Fibroblast of skin of back (primary cell): ENCODE measurements at regions not wholly inside any gene's neighbourhood (a gene's known extent, or its start where the extent isn't known, plus 50 kb on each side); places are given as distances from the start of the nearest gene placed in this dataset.
A peak's percentile ranks its signal among the peaks of the same experiment; 100 is the strongest.

ENCODE experiments used
- DNase-seq: peaks from one replicate; pipeline ENCODE4 v3.0.0-alpha.2; 2013

GRCh38 chrX:149992918-149993317, 54.6 kb upstream of the EOLA2 start:
- DNase-seq: no peak

GRCh38 chrX:149993989-149994388, 55.7 kb upstream of the EOLA2 start:
- DNase-seq: no peak

- no peak for DNase-seq
These were observed 58.2 kb upstream of the EOLA2 start for GRCh38 chrX:149996515-149996914.

GRCh38 chrX:150005027-150005426, 66.7 kb upstream of the EOLA2 start:
- DNase-seq: no peak

GRCh38 chrX:150007356-150007755, 69.1 kb upstream of the EOLA2 start:
- peak; percentile 18 for DNase-seq

GRCh38 chrX:150012647-150013381, 74.5 kb upstream of the EOLA2 start:
- peak; percentile 65 for DNase-seq

- DNase-seq: no peak
These were observed 76.2 kb upstream of the EOLA2 start for GRCh38 chrX:150014525-150014924.

- DNase-seq: no peak
These were observed 79.6 kb upstream of the EOLA2 start for GRCh38 chrX:150017868-150018267.

- DNase-seq: peak; percentile 30
These were observed 80.7 kb upstream of the EOLA2 start for GRCh38 chrX:150018931-150019361.

GRCh38 chrX:150028692-150029091, 90.4 kb upstream of the EOLA2 start:
- DNase-seq: no peak

- DNase-seq: peak; percentile 86
These were observed 94.5 kb upstream of the EOLA2 start for GRCh38 chrX:150032742-150033141.

- DNase-seq: no peak
These were observed 96.5 kb upstream of the EOLA2 start for GRCh38 chrX:150034788-150035187.

- peak; percentile 73 for DNase-seq
These were observed 97.2 kb upstream of the EOLA2 start for GRCh38 chrX:150035531-150035930.

GRCh38 chrX:150036181-150036580, 97.9 kb upstream of the EOLA2 start:
- DNase-seq: peak; percentile 92

- DNase-seq: no peak
These were observed 98.3 kb upstream of the EOLA2 start for GRCh38 chrX:150036641-150037040.

- peak; percentile 45 for DNase-seq
These were observed 98.8 kb upstream of the EOLA2 start for GRCh38 chrX:150037041-150037440.

GRCh38 chrX:150038315-150038714, 100.0 kb upstream of the EOLA2 start:
- DNase-seq: peak; percentile 50

- DNase-seq: peak; percentile 74
These were observed 100.8 kb upstream of the EOLA2 start for GRCh38 chrX:150038986-150039599.

- DNase-seq: no peak
These were observed 102.9 kb upstream of the EOLA2 start for GRCh38 chrX:150041208-150041607.

GRCh38 chrX:150044556-150044955, 106.3 kb upstream of the EOLA2 start:
- peak; percentile 52 for DNase-seq

GRCh38 chrX:150047818-150048217, 109.5 kb upstream of the EOLA2 start:
- no peak for DNase-seq

- DNase-seq: no peak
These were observed 111.4 kb upstream of the EOLA2 start for GRCh38 chrX:150049647-150050046.

GRCh38 chrX:150050387-150050786, 112.1 kb upstream of the EOLA2 start:
- DNase-seq: no peak

GRCh38 chrX:150051096-150051495, 112.8 kb upstream of the EOLA2 start:
- no peak for DNase-seq
